HG02981 (cell line): ENCODE measurements at regions not wholly inside any gene's neighbourhood (a gene's known extent, or its start where the extent isn't known, plus 50 kb on each side); places are given as distances from the start of the nearest gene placed in this dataset.
"Not testable (repeated sequence)": the region's sequence is repeated elsewhere in the genome, so short reads cannot be mapped to it uniquely, and the experiment has no call there.

Source experiments
- ATAC-seq: cut with Tn5 transposase; IDR thresholded peaks from one replicate; pipeline ENCODE4 v1.9.1; 2021; ENCODE audit warnings: mild to moderate bottlenecking, moderate library complexity; ENCODE audit not compliant: unreplicated experiment

DNA sequence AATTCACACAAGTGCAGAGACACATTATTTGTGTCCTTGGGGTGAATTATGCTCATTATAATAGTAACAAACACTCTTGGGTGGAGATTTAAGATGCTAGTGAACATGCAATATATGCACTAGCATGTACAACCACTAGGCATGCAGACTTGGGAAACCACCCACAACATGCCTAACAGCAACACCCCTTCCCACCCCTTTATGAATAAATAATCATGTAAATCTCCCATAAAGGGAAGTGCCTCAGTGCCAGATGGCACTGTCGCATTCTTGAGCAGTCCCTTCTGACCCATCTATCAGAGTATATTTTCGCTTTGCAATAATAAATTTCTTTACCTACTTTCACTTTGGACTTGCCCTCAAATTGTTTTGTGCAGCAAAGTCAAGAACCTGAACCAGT is 1362.2 kb downstream of the OLFM4 start:
- ATAC-seq: no peak

DNA sequence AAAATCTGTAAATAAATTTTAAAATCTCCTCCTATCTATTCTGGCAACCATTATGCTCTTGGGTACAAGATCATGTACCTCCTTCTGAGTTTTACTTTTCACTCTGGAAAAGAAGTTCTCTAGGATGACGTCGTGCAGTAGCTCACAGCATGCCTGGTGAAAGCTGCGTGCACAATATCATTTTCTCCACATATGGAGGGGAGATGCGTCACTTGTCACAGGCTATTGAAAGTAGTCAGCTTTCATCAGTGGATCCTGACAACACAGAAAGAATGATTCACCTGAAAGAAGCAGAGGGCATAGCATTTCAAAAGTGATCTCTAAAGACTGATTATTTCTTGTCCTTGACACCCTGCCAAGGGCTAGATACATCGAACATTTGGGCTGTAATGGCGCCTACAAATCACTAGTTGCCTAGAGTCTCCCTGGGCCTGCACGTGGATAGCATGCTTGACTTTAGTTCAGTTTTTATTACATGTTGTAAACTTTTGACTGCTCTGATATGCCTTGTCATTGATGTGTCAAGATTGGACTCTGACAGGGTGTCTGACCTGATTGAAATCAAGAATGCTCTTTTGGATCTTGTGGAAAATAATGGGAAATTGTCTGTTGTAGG is 1365.6 kb downstream of the OLFM4 start:
- ATAC-seq: no peak

DNA sequence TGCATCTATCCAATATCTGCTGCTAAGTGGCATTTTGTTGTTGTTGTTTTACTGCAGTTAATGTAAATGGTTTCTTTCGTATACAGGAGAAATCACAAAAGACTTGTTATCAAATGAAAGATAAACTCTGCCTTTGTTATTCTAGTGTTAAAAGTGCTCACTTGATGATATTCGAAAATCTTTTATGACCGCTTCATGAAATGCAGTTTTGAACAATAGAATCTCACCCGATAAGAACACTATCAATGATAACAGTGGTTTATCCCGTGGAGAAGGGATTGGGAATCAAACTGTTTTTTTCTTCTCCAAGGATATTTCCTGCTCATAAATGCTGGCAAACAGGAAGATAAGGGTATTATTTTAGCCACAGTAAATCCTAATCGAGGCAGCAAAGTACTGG is 1366.3 kb downstream of the OLFM4 start:
- ATAC-seq: no peak

DNA sequence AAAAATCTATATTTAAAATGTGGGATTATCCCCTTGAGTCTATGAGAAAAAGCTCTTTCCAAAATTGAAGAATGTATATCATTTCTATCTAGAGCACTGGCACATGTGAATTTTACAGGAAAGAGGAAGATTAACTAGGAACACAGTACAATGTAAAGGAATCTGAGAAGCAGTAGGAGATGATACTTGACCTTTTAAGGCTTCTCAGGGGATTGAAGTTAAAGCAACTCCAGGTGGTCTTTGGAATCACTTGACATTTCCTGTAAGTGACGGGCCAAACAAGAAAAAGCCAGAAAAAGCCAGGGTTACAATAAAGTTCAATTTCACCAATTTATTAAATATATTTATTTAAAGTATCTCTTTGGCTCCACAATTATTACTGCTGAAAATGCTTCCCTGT is 1373.9 kb downstream of the OLFM4 start:
- no peak for ATAC-seq

DNA sequence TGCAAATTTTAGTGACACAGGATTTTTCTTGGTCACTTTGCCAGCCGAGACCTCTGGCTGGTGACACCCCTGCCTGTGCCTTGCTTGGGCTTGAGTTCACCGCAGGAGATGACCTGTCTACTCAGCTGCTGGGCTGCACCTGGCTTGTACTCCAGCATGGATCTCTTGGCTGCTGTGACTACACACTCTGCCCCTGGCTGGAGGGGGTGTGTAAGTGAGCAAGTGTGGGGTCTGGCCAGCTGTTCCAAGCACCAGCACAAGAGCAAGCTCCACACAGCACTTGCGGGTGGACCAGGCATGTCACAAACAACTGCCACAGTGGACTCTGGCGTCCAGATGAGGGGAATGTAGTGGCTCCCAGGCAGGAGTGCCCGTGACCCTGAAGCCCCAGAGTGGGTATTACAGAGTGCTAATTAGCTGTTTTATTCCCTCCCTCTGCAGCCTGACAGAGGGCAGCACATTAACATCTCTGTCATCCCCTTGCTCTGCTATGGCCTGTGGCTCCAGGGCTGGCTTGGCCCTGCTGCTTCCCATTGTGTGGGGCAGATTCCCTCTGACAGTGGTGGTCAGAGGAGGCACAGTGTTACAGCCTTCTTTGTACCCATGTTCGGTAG is 1387.2 kb downstream of the OLFM4 start:
- ATAC-seq: no peak

GRCh38 chr13:54422946-54423345 is 1394.3 kb downstream of the OLFM4 start:
- not testable (repeated sequence) for ATAC-seq

- no peak for ATAC-seq
Measured at GRCh38 chr13:54424344-54424743, 1395.7 kb downstream of the OLFM4 start.

GRCh38 chr13:54433493-54434206 is 1405.0 kb downstream of the OLFM4 start:
- no peak for ATAC-seq

DNA sequence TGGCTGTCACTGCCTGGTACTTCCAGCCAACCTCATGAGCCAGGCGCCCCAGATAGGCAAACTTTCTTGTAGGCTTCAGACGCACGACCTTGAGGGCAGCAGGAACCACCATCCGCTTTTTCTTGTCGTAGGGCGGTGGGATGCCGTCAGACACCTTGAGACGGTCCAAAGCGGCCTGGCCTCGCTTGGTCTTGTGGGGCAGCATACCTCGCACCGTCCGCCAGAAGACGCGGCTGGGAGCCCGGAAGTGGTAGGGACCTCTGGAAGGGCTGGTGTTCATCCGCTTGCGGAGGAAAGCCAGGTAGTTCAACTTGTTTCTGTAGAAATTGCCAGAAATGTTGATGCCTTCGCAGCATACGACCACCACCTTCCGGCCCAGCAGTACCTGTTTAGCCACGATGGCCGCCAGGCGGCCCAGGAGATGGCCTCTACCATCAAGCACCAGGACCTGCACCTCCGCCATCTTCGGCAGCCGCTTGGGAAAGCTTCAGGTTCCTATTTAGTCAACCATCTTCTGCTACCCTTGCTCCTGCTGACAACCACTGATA is 1412.3 kb downstream of the OLFM4 start:
- not testable (repeated sequence) for ATAC-seq

- ATAC-seq: no peak
Measured at GRCh38 chr13:54445453-54445852, 1416.8 kb downstream of the OLFM4 start.

GRCh38 chr13:54445865-54446264 is 1417.3 kb downstream of the OLFM4 start:
- ATAC-seq: no peak

DNA sequence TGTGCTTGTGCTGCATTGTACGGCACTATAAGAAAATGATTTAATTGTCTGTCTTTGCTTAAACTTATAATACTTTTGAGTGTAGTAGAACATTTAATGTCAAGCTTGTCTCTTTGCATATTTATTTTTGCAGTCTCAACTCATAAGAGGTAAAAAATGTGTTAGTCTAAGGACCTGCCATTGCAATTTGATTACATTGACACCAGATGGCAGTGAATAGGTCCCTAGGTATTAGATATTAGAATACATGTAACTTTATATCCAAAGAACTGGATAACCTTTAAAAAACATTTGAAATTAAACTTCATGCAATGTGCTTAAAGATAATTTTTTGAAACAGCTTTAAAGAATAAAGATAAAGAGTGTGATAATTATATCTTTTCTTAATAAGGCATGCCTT is 1421.3 kb downstream of the OLFM4 start:
- no peak for ATAC-seq

DNA sequence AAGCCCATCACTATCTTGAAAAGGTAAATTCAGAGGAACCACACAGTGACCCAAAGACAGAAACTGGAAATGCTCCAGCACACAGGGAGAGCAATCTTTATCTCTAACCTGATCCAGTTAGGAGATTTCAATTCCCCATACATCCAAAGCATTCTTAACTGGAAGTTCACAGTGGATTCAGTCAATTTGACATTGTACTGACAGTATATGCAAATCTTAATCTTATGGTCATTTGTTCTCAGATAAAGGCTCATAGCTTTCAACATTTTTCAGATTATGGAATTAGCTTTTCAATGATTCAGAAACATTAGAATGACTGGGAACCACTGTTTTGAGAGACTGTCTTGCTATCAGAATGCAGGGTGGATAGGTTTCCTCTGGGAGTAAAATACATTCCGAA is 1455.6 kb downstream of the OLFM4 start:
- no peak for ATAC-seq

DNA sequence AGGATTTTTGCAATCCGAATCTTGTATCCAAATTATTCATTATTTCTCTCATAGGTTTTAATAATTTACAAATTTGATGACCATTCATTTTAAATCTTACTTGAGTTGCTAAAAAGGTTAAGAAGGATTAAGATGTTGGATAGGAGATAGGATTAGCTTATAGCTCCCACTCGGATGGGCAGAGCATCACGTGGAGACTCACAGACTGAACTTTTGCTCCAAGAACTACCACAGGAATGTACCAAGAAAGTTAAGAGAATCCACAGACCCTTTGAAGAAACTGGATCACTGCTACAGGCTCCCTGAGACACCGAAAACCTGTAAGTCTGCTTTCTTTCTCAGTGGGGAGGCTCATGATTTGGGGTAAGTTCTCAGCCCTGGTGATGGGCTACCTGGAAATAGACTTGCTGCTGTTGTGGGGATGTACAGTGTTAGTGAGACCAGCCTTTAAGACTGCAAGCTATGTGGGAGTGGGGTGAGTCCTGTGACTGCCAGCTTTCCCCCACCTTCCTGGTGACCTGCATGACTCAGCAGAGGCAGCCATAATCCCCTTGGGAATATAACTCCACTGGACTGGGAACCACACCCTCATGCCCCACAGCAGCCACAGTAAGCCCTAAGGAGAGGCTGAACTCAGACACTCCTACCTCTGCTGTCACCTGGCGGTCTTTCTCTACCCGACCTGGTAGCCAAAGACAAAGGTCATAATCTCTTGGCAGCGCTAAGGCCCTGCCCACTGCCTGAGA is 1458.0 kb downstream of the OLFM4 start:
- ATAC-seq: no peak

DNA sequence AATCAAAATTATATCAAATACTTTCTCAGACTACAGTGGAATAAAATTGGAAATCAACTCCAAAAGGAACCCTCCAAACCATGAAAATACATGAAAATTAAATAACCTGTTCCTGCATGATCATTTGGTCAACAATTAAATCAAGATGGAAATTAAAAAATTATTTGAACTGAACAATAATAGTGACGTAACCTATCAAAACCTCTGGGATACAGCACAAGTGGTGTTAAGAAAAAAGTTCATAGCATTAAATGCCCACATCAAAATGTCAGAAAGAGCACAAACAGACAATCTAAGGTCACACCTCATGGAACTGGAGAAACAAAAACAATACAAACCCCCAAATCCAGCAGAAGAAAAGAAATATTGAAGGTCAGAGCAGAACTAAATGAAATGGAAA is 1460.7 kb downstream of the OLFM4 start:
- no peak for ATAC-seq

DNA sequence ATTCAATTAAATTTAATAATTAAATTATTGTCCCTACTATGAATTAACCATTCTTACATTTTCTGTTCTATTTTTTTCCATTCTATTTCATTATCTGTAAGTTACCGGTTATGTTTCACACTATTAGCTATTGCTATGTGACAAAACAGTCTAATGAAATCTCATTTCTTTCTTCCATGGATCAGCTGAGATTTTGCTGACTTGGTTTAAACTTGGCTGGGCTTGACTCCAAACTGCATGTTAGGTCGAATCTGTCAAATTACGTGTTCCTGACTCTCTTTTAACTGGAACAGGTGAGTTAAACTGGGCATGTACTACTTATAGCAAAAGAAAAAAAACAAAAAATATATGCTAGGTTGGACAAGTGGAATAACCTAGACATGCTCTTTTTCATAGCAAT is 1464.4 kb downstream of the OLFM4 start:
- ATAC-seq: no peak

- no peak for ATAC-seq
Measured at GRCh38 chr13:54511366-54511765, 1482.8 kb downstream of the OLFM4 start.

DNA sequence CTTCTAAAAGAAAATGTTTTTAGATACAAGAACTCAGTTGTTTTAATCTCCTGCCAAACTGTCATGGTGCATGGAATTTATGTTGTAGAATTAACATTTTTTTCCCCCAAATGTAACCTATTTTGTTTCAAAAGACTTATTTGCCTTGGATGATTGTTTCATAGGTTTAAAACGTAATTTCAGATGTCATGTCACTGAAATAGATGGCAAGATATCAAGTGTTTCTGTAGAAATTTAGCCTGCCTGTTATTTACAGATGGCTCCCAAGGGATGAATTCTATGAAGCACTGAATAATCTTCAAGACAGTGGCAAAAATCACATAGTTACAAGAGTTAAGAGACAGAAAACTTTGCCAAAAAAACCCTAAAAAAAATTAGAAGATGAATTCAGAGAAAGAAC is 1484.6 kb downstream of the OLFM4 start:
- no peak for ATAC-seq

DNA sequence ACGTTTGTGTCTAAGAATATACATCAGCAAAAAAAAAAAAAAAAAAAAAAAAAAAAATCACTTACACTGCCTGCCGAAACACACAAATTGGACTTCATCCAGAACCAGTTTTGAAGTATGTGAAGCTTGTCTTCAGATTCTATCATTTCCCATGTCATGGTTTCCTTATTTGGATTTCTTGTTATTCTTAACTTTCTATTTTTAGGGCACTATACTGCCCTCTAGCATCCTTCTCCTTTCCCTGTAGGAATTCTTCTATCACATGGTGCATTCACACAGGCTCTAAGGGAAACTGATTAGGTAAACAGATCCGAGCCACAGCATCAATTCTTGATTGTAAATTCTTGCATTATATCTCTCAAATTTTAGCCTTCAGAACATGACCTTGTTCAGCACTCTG is 1507.5 kb downstream of the OLFM4 start:
- no peak for ATAC-seq

DNA sequence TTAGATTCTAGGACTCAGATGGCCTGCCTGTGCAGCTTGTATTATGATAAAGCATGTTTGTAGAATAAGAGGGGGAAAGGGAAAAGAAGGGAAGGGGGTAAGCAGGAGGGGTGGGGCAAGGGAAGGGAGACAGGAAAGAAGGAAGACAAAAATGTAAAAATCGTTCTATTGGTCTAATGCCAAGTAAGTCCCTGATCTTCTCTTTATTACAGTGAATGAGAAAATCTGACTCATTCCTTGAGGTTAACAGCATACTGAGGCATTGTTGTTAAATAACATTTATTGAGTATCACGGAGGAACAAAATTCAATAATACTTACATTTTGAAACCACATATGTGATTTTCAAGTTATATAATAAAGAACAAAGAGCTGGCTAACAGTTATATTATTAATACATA is 1534.7 kb downstream of the OLFM4 start:
- no peak for ATAC-seq

- ATAC-seq: not testable (repeated sequence)
Measured at GRCh38 chr13:54572037-54572436, 1543.4 kb downstream of the OLFM4 start.
